HG03135 (cell line): ENCODE measurements at regions not wholly inside any gene's neighbourhood (a gene's known extent, or its start where the extent isn't known, plus 50 kb on each side); places are given as distances from the start of the nearest gene placed in this dataset.
"Not testable (repeated sequence)": the region's sequence is repeated elsewhere in the genome, so short reads cannot be mapped to it uniquely, and the experiment has no call there.

Source experiments
- ATAC-seq: cut with Tn5 transposase; IDR thresholded peaks from one replicate; pipeline ENCODE4 v1.9.1; 2021; ENCODE audit warnings: mild to moderate bottlenecking, moderate library complexity; ENCODE audit not compliant: unreplicated experiment

- no peak for ATAC-seq
These were observed 353.0 kb upstream of the KLF4 start for GRCh38 chr9:107842530-107842929.

GRCh38 chr9:107841076-107841475, 351.5 kb upstream of the KLF4 start:
- no peak for ATAC-seq

GRCh38 chr9:107839371-107839770, 349.8 kb upstream of the KLF4 start:
- no peak for ATAC-seq

DNA sequence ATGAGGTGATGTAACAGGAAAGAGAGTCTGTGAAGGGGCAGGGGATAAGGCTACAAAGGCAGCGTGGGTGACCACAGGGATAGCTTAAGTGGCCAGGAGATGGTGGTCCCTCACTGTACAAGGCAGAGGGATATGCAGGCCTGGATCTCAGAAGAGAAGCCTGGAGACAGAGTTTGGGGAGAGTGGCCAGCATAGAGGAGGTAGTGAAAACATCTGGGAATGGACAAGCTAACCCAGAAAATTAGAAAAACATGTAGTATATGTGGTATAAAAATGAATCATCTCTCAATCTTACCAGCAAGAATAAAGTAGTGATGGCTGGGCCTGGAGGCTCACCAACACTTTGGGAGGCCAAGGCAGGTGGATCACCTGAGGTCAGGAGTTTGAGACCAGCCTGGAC, 349.2 kb upstream of the KLF4 start:
- ATAC-seq, result no peak

DNA sequence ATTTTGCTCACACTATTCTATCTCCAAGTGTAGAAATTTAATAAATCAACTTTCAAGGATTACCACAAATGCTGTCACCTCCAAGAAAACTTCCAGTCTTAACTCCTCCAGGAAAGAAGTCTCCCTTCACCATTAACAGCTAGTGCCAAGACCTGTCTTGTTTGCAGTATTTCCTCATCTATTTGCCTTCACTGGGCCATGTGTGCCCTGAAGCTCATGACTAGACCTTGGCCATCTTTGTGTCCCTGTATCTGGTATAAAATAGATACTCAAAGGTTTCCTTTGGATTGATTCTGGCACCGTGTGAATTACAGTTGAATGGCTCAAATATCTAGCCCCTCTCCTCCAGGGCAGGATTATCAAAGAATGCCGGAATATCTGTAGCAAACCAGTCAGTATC, 346.7 kb upstream of the KLF4 start:
- ATAC-seq, result no peak

- no peak for ATAC-seq
These were observed 343.7 kb upstream of the KLF4 start for GRCh38 chr9:107833295-107833694.

- ATAC-seq, result no peak
These were observed 343.3 kb upstream of the KLF4 start for GRCh38 chr9:107832871-107833270.

DNA sequence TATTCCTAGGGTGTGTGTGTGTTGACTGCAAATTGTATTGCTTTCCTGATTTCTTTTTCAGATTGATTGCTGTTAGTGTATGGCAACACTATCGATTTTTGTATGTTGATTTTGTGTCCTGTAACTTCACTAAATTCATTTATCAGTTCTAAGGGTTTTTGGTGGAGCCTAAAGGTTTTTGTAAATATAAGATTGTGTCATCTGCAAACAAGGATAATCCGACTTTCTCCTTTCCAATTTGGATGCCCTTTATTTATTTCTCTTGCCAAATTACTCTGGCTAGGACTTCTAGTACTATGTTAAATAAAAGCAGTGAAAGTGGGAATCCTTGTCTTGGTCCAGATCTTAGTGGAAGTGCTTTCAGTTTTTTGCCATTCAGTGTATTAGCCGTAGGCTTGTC, 340.9 kb upstream of the KLF4 start:
- ATAC-seq, result no peak

- ATAC-seq, result no peak
These were observed 338.3 kb upstream of the KLF4 start for GRCh38 chr9:107827884-107828283.

- no peak for ATAC-seq
These were observed 337.7 kb upstream of the KLF4 start for GRCh38 chr9:107827304-107827703.

DNA sequence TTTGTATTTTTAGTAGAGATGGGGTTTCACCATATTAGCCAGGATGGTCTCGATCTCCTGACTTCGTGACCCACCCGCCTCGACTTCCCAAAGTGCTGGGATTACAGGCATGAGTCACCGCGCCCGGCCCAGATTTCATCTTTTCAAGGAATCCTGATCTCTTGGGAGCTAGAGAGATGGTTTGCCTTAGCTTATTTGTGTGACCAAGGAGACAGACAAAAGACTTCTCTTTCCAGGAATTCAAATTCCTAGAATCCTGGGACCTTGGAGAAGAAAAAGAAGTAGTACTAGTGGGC, 337.1 kb upstream of the KLF4 start:
- not testable (repeated sequence) for ATAC-seq

DNA sequence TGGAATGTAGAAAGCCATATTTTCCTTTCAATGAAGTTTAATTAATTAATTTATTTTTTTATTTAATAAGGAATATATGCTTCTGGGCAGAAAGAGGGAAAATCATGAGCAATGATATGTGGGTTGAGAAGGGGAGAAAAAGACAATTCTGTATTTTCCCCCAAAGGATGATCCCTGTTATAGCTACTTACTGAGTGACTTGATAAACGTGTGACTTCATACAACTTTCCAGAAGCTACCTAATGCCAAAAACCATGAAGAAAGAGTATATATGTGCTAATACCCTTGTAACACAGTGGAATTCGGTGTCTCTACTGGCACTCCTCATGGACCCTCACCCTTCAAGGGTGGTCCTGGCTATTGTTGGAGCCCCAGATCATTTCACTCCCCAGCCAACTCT, 335.0 kb upstream of the KLF4 start:
- ATAC-seq, result no peak

DNA sequence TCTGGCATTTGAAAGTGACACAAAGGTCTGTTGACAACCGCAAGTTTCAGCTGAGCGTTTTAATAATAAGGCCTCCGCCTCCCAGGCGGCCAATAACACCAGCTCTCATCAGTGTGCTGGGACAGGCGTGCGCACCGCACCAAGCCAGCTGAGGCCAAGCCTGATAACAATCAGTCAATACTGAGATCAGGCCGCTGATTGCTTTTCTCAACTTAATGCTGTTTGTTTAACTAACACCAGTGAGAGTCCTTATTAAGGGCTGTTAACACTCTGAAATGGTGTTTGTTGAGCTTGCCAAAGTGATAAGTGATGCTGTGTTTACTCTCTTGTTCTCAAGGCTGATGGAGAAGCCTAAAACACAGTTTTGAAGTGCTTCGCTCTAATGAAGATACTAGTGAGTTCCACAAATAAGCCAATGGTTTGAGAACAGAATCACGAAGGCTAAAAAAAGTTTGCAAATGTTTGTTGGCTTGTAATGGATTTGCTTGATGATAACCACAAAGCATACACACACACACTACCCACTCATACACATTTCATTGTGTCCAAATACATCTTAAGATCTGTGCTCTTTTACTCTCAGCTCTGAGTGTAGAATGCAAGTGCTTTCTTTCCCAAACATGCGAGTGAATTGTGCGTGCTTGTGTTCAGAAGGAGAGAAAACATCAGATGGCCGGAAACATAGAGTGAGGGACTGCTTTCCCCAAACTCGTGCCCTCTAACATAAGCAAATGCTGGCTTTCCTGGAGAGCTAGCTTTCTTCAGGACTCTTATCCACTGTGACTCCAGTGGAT, 330.4 kb upstream of the KLF4 start:
- no peak for ATAC-seq

DNA sequence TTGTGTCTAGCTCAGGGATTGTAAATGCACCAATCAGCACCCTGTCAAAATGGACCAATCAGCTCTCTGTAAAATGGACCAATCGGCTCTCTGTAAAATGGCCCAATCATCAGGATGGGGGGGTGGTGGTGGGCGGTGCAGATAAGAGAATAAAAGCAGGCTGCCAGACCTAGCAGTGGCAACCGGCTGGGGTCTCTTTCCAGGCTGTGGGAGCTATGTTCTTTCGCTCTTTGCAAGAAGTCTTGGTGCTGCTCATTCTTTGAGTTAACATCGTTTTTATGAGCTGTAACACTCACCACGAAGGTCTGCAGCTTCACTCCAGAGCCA, 328.9 kb upstream of the KLF4 start:
- ATAC-seq, result not testable (repeated sequence)

GRCh38 chr9:107817595-107818502, 328.3 kb upstream of the KLF4 start:
- ATAC-seq, result not testable (repeated sequence)

DNA sequence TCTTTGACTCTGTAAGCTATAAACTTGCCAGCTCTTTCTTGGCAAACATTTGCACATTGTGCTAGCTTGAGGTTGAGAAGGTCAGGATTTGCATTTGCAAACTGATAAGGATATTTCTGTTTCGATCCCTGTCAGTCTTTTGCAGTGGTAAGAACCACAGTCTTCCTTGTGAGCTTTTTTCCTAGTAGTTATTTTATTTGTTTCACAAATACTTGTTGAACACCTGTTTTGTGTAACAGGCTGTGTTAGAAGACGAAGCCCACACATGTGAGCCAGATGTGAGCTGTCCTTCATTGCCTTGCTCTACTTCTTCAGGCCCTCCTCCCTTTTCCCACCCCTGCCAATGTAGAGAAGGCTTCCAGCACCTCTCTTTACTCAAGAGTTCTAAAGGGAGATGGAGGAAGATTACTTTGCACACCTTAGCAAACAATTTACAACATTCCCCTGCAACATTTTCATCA, 327.0 kb upstream of the KLF4 start:
- no peak for ATAC-seq

DNA sequence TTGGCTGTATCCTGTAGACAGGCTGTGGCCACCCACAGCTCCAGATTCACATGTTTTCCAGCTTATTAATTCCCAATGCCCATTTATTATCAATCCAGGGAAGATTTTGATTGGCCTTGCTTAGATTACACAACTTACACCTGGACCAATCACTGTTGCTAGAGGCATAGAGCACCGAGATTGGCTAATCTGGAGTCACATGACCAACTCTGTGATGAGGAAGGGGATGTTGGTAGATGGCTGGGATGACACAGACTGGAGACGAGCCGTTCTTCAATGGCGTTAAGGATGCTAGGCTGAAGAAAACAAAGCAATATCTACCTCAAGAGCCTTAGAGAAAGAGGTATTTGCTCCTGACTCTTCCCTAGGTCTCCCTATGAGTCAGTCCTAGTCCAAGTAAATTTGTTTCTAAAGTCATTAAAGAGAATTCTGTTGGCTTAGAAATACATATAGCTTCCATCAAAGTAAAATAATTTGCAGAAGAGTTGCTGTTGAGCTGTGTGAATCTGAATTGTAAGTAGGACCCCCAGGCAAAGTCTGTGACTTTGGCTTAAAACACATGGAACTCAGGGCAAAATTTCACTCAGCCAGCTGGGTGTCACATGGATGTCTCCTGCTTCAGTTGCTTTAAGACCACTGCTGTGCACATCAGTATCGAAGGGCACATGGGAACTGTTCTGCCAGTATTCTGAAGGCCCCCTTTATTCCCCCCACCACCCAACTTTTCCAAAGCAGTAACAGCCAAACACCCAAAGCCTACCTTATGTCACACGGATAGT, 326.4 kb upstream of the KLF4 start:
- ATAC-seq, result no peak

DNA sequence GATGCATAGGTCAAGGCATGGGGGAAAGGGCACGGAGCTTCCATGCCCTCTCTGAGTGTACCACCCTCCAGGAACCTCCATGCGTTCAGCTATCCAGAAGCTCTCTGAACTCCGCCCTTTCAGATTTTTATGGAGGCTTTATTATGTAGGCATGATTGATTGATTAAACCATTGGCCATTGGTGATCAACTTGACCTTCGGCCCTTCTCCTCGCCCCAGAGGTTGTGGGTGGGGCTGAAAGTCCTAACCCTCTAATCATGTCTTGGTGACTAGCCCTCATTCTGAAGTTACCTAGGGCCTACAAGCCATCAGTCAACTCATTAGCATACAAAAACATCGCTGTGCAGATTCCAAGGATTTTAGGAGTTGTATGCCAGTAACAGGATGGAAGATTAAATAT, 323.7 kb upstream of the KLF4 start:
- no peak for ATAC-seq

- no peak for ATAC-seq
These were observed 320.9 kb upstream of the KLF4 start for GRCh38 chr9:107810461-107810961.

- no peak for ATAC-seq
These were observed 320.4 kb upstream of the KLF4 start for GRCh38 chr9:107809871-107810460.

DNA sequence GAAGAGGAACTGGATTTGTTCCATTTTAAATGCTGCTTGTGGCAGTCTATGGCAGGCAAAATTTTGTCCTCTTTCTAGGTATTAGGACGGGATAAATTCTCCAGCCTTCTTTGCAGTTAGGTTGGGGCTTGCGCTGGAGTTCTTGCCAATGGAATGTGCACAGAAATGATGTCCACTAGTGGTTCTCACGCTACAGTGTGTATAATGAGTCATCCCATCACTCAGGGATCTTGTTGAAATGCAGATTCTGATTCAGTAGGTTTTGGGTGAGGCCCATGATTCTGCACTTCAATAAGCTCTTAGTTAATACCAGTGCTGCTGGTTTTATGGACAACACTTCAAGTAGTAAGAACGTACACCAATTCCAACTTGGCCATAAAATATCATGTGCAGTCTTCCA, 317.6 kb upstream of the KLF4 start:
- no peak for ATAC-seq
